ENCODE measurements at regions not wholly inside any gene's neighbourhood (a gene's known extent, or its start where the extent isn't known, plus 50 kb on each side); places are given as distances from the start of the nearest gene placed in this dataset.

DNA sequence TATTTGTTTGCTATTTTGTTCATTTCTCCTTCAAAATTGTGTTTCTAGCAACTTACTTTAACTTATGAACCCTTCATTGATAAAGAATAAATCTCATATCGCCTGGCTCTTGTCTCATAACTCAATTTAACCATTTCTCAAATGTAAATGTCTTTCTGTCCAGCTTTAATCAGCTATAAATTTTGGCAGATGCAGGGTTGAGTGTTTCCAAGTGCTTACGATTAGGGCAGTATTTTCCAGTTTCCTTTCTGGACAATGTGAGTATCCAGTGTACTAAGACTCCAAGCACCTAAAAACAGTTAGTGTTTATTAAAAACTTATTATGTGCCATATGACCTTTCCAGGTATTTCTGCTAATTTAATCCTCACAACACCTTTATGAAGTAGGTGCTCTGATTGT is 218.6 kb upstream of the GK2 start:
- TF ChIP-seq, protein P1, sequence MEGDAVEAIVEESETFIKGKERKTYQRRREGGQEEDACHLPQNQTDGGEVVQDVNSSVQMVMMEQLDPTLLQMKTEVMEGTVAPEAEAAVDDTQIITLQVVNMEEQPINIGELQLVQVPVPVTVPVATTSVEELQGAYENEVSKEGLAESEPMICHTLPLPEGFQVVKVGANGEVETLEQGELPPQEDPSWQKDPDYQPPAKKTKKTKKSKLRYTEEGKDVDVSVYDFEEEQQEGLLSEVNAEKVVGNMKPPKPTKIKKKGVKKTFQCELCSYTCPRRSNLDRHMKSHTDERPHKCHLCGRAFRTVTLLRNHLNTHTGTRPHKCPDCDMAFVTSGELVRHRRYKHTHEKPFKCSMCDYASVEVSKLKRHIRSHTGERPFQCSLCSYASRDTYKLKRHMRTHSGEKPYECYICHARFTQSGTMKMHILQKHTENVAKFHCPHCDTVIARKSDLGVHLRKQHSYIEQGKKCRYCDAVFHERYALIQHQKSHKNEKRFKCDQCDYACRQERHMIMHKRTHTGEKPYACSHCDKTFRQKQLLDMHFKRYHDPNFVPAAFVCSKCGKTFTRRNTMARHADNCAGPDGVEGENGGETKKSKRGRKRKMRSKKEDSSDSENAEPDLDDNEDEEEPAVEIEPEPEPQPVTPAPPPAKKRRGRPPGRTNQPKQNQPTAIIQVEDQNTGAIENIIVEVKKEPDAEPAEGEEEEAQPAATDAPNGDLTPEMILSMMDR (IDR thresholded peaks at IDR 0.05; ENCODE audit: insufficient read depth, low read length): no peak
- DNase-seq (ENCODE audit: low read depth): no peak
- H3K4me3 ChIP-seq (ENCODE audit: low read depth, low read length): no peak overlapping the region

DNA sequence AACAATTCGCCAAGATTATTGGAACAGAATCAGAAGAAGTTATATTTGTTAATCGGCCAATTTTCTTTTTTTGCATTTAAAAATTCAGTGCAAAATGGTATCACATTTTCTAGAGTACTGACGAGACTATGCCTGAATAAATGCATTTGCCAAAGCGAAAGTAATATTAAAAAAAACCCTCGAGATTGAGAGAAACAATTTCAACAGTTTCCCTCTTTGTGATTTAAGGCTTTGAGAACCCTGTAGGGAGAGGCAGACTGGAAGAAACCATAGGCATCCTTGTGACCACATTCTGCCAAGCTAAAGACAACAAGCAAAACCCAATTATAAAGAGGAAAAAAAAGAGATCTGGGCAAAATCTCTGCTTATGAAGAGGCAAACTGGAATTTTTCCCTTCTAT is 218.1 kb upstream of the GK2 start:
- peak overlapping the region; percentile 18 for H3K4me3 ChIP-seq (ENCODE audit: low read depth, low read length)
- DNase-seq (ENCODE audit: low read depth): peak; percentile 12
- TF ChIP-seq, protein P1 (IDR thresholded peaks at IDR 0.05; ENCODE audit: insufficient read depth, low read length): no peak

GRCh38 chr4:79625361-79625760 is 217.3 kb upstream of the GK2 start:
- no peak overlapping the region for H3K4me3 ChIP-seq (ENCODE audit: low read depth, low read length)
- TF ChIP-seq, protein P1 (IDR thresholded peaks at IDR 0.05; ENCODE audit: insufficient read depth, low read length): no peak
- no peak for DNase-seq (ENCODE audit: low read depth)

DNA sequence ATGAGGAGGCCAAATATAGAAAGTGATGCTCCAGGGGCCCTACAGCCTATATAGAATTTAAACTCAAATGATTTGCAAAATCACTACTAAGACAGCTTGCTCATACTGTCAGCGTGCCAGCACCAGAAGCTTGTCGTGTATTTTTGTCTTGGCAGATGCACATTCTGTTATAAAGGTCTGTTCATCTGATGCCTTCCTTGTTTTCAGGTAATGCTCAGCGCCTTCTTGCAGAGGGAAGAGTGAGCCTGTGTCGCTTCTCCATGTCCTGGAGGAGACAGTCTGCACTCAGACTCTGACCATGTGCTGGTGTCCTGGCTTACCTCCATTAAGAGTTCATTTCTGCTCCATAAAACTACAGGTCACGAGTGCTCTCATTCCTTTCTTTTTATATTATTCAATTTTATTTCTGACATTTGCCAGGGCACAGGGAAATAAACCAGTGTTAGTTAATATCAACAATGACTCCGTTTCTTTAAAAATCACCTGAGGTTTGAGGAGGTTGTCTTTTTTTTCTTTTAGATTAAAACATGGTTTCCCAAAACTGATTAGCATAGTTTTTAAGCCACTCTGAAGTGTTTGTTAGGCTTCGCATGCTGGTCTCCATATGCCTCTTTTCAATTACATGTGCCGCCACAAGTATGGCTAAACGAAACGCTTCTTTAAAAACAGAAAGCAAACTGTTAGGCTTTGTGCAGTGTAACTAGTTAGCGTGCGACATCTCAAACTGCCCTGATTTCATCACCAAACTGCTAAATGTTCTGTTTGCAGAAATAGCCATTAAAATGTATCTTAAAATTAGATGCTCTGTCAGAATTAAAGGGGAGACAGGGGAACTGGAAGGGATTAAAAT is 215.2 kb upstream of the GK2 start:
- no peak overlapping the region for H3K4me3 ChIP-seq (ENCODE audit: low read depth, low read length)
- TF ChIP-seq, protein P1 (IDR thresholded peaks at IDR 0.05; ENCODE audit: insufficient read depth, low read length): no peak
- no peak for DNase-seq (ENCODE audit: low read depth)

- no peak for DNase-seq (ENCODE audit: low read depth)
- TF ChIP-seq, protein P1 (IDR thresholded peaks at IDR 0.05; ENCODE audit: insufficient read depth, low read length): no peak
- no peak overlapping the region for H3K4me3 ChIP-seq (ENCODE audit: low read depth, low read length)
These were observed 213.0 kb upstream of the GK2 start for GRCh38 chr4:79621061-79621460.

DNA sequence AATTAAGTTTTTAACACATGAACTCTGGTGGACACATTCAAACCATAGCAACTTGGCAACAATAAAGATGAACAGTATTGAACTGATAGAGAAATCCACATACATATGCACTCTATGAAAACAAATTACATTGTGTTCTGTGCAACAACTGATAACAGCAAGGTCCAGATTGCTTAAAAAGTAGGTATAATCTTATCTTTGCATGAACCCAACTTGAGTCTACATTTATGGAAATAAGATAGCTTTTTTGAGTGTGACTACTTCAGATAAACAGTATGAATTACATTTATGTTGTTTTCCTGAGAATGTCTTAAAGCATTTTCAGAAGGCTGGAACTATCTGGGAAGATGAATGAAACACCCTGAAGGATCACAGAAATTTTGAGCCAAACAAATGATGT is 212.6 kb upstream of the GK2 start:
- H3K4me3 ChIP-seq (ENCODE audit: low read depth, low read length): no peak overlapping the region
- TF ChIP-seq, protein P1 (IDR thresholded peaks at IDR 0.05; ENCODE audit: insufficient read depth, low read length): no peak
- DNase-seq (ENCODE audit: low read depth): no peak

Data from fibroblast of the aortic adventitia (primary cell).